MM.1S (cell line): ENCODE measurements at regions not wholly inside any gene's neighbourhood (a gene's known extent, or its start where the extent isn't known, plus 50 kb on each side); places are given as distances from the start of the nearest gene placed in this dataset.

ENCODE experiments used
- DNase-seq: peaks from one replicate; pipeline ENCODE4 v3.0.0-alpha.2; 2015
- H2AFZ ChIP-seq: fragments of 300-600 bp; sonication (generic); 2 replicates; pipeline ENCODE4 v1.6.0; 2016; ENCODE audit warnings: antibody characterized with exemption, low read length
- H3F3A ChIP-seq: fragments of 300-600 bp; sonication (generic); 2 replicates; pipeline ENCODE4 v1.6.1; 2016; ENCODE audit warnings: mild to moderate bottlenecking, antibody characterized with exemption, low read length, moderate library complexity, mixed read lengths; ENCODE audit not compliant: insufficient read depth
- H3K27ac ChIP-seq: fragments of 300-600 bp; sonication (generic); 2 replicates; pipeline ENCODE4 v1.5.1; 2016; ENCODE audit warnings: mild to moderate bottlenecking, low read length
- H3K27me3 ChIP-seq: fragments of 300-600 bp; sonication (generic); replicated peaks from 2 replicates; pipeline ENCODE4 v1.6.0; 2016; ENCODE audit warnings: low read length; ENCODE audit not compliant: insufficient read depth
- H3K36me3 ChIP-seq: fragments of 300-600 bp; sonication (generic); replicated peaks from 2 replicates; pipeline ENCODE4 v1.6.1; 2016; ENCODE audit warnings: mild to moderate bottlenecking, low read length, mixed read lengths; ENCODE audit not compliant: insufficient read depth
- H3K4me1 ChIP-seq: fragments of 300-600 bp; sonication (generic); 2 replicates; pipeline ENCODE4 v1.6.1; 2016; ENCODE audit warnings: low read length, mixed read lengths
- H3K4me2 ChIP-seq: fragments of 300-600 bp; sonication (generic); 2 replicates; pipeline ENCODE4 v1.6.0; 2016; ENCODE audit warnings: low read depth, low read length
- H3K4me3 ChIP-seq: fragments of 300-600 bp; sonication (generic); 2 replicates; pipeline ENCODE4 v1.5.1; 2016; ENCODE audit warnings: low read length, mixed read lengths
- H3K79me2 ChIP-seq: fragments of 300-600 bp; sonication (generic); 2 replicates; pipeline ENCODE4 v1.6.1; 2016; ENCODE audit warnings: mixed run types, low read length, mixed read lengths
- H3K9ac ChIP-seq: fragments of 300-600 bp; sonication (generic); 2 replicates; pipeline ENCODE4 v1.6.1; 2016; ENCODE audit warnings: low read length, mixed read lengths
- H3K9me2 ChIP-seq: fragments of 300-600 bp; sonication (generic); replicated peaks from 2 replicates; pipeline ENCODE4 v1.6.1; 2016; ENCODE audit warnings: mild to moderate bottlenecking, low read length, mixed read lengths; ENCODE audit not compliant: insufficient read depth
- H3K9me3 ChIP-seq: fragments of 300-600 bp; sonication (generic); replicated peaks from 2 replicates; pipeline ENCODE4 v1.6.1; 2016; ENCODE audit warnings: mild to moderate bottlenecking, low read length, mixed read lengths; ENCODE audit not compliant: insufficient read depth
- H4K20me1 ChIP-seq: fragments of 300-600 bp; sonication (generic); 2 replicates; pipeline ENCODE4 v1.6.1; 2016; ENCODE audit warnings: mild to moderate bottlenecking, low read length, moderate library complexity, mixed read lengths; ENCODE audit not compliant: insufficient read depth
- EZH2 ChIP-seq: fragments of 300-600 bp; sonication (generic); optimal IDR thresholded peaks from 2 replicates; pipeline ENCODE3; 2017; ENCODE audit warnings: low read depth, mild to moderate bottlenecking, antibody characterized with exemption, low read length, mixed read lengths
- EZH2phosphoT487 ChIP-seq: fragments of 300-600 bp; sonication (generic); IDR thresholded peaks from 2 replicates; pipeline ENCODE4 v1.6.1; 2018; ENCODE audit warnings: antibody characterized with exemption, low read length
- TF ChIP-seq, protein P1 (sequence below): fragments of 300-600 bp; sonication (generic); IDR thresholded peaks from 2 replicates; pipeline ENCODE4 v1.5.1; 2016; ENCODE audit warnings: antibody characterized with exemption, low read length, mixed read lengths

DNA sequence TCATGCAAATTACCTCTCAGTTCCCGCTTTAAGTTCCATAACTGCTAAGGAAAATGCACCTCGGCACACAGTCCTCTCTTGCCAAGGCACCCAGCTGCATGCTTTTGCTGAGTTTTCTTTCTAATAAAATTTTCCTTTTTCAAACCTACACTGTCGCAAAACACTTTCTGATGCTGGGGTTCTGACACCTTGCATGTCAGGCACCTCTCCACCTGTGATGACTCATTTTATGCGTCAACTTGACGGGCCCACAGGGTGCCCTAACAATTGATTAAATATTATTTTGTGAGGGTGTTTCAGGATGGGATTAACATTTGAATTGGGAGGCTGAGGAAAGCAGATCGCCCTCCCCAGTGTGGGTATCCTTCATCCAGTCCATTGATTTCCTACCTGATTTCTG lies 291.0 kb upstream of the STS start:
- no peak overlapping the region for H3K4me2 ChIP-seq

DNA sequence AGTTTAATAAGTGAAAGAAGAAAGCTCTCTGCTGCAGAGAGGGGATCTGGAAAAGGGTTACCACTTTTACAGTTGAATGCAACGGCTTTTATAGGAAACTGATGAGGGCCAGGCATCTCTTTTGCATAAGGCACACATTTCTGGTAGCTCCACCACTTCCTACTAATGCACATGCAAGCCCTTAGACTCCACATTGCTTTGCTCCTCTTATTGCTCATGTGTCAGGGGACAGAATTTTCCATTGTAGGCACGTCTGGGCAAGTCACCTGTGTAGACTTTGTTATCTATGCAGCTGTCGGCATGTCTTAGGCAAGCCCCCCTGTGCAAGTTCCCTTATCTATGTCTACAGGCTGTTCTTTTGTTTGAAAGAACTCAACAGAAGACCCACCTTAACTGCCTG lies 294.6 kb upstream of the STS start:
- Histone ChIP-seq H3F3A (no peaks in the 10 kb centered on the region), H3K4me1 (no peaks in the 10 kb centered on the region), H3K9me2 (no peaks in the 10 kb centered on the region), H4K20me1 (no peaks in the 10 kb centered on the region), H3K4me2 (no peak overlapping the region), H2AFZ (no peak overlapping the region), H3K4me3 (no peak overlapping the region), H3K36me3 (no peaks in the 10 kb centered on the region), H3K27ac (no peak overlapping the region), H3K9me3 (no peaks in the 10 kb centered on the region), H3K27me3 (no peaks in the 10 kb centered on the region), H3K79me2 (no peaks in the 10 kb centered on the region), H3K9ac (no peak overlapping the region)
- no peak for DNase-seq
- TF ChIP-seq, protein P1, sequence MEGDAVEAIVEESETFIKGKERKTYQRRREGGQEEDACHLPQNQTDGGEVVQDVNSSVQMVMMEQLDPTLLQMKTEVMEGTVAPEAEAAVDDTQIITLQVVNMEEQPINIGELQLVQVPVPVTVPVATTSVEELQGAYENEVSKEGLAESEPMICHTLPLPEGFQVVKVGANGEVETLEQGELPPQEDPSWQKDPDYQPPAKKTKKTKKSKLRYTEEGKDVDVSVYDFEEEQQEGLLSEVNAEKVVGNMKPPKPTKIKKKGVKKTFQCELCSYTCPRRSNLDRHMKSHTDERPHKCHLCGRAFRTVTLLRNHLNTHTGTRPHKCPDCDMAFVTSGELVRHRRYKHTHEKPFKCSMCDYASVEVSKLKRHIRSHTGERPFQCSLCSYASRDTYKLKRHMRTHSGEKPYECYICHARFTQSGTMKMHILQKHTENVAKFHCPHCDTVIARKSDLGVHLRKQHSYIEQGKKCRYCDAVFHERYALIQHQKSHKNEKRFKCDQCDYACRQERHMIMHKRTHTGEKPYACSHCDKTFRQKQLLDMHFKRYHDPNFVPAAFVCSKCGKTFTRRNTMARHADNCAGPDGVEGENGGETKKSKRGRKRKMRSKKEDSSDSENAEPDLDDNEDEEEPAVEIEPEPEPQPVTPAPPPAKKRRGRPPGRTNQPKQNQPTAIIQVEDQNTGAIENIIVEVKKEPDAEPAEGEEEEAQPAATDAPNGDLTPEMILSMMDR, result no peak
- no peak for TF ChIP-seq EZH2phosphoT487
- no peak for TF ChIP-seq EZH2

More for the DNA sequence above, 291.0 kb upstream of the STS start:
- H3K9me3 ChIP-seq, result no peaks in the 10 kb centered on the region
- TF ChIP-seq EZH2phosphoT487 (no peak), EZH2 (no peak)
- TF ChIP-seq, protein P1, result no peak
- no peak overlapping the region for H3K9ac ChIP-seq
- no peaks in the 10 kb centered on the region for H3K27me3 ChIP-seq
- H3K9me2 ChIP-seq, result no peaks in the 10 kb centered on the region
- no peaks in the 10 kb centered on the region for H3K79me2 ChIP-seq
- no peak overlapping the region for H2AFZ ChIP-seq
- H3K36me3 ChIP-seq, result no peaks in the 10 kb centered on the region
- no peak overlapping the region for H3K4me3 ChIP-seq
- H3K27ac ChIP-seq, result no peak overlapping the region
- no peaks in the 10 kb centered on the region for H3K4me1 ChIP-seq
- H4K20me1 ChIP-seq, result no peaks in the 10 kb centered on the region
- no peak for DNase-seq
- no peaks in the 10 kb centered on the region for H3F3A ChIP-seq

DNA sequence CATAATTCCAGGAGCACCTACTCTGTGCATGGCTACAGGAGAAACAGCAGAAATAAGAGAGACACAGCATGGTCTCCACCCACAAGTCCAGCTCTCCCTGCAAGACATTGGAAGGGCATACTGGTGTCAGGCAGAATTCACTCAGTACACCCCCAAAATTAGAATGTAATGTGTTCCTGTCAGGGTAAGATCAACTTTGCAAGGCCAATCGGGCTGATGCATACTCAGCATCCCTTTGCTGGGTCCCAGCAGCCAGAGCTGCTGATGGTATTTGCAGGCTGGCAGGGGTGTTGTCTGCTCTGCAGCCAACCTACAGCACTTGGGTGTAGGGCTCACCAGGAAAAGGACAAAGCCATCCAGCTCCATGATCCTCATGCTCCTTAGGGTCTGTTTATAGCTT lies 295.4 kb upstream of the STS start:
- Histone ChIP-seq H2AFZ (no peak overlapping the region), H3K9me2 (no peaks in the 10 kb centered on the region), H3K9ac (no peak overlapping the region), H3K79me2 (no peaks in the 10 kb centered on the region), H3K4me2 (no peak overlapping the region), H4K20me1 (no peaks in the 10 kb centered on the region), H3K27ac (no peak overlapping the region), H3F3A (no peaks in the 10 kb centered on the region), H3K4me3 (no peak overlapping the region), H3K36me3 (no peaks in the 10 kb centered on the region), H3K9me3 (no peaks in the 10 kb centered on the region), H3K4me1 (no peaks in the 10 kb centered on the region), H3K27me3 (no peaks in the 10 kb centered on the region)
- no peak for TF ChIP-seq EZH2phosphoT487
- TF ChIP-seq, protein P1, result no peak
- no peak for TF ChIP-seq EZH2
- no peak for DNase-seq

DNA sequence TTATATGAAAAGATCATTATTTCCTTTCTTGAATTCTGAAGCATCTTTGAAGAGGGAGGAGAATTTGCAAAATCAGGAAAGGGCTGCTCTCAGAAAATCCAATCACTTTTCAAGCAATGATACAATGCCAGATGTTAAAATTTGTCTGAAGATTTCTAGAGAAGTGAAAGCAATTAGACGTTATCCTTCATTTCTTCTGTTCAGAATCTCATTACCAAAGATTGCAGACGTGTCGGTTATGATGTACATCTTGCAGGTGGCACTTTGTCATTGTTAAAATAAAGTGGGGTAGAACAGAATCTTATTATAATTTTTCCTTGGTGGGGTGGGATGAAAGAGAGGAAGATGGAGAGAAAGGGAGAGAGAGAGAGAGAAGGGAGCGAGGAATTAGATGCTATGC lies 296.4 kb upstream of the STS start:
- H4K20me1 ChIP-seq, result no peaks in the 10 kb centered on the region
- no peaks in the 10 kb centered on the region for H3K4me1 ChIP-seq
- no peaks in the 10 kb centered on the region for H3K27me3 ChIP-seq
- no peak overlapping the region for H3K4me2 ChIP-seq
- H3K79me2 ChIP-seq, result no peaks in the 10 kb centered on the region
- no peak overlapping the region for H3K9ac ChIP-seq
- no peak overlapping the region for H3K4me3 ChIP-seq
- H3K36me3 ChIP-seq, result no peaks in the 10 kb centered on the region
- no peaks in the 10 kb centered on the region for H3K9me3 ChIP-seq
- no peak overlapping the region for H3K27ac ChIP-seq
- TF ChIP-seq, protein P1, result no peak
- TF ChIP-seq EZH2 (no peak), EZH2phosphoT487 (no peak)
- H2AFZ ChIP-seq, result no peak overlapping the region
- DNase-seq, result no peak
- H3F3A ChIP-seq, result no peaks in the 10 kb centered on the region
- no peaks in the 10 kb centered on the region for H3K9me2 ChIP-seq
